A549 (cell line): ENCODE measurements at regions not wholly inside any gene's neighbourhood (a gene's known extent, or its start where the extent isn't known, plus 50 kb on each side); places are given as distances from the start of the nearest gene placed in this dataset.

Experiments used
- BHLHE40 ChIP-seq: IDR thresholded peaks from 2 replicates; pipeline ENCODE4 v1.6.1; 2012; ENCODE audit warnings: low read depth, low read length, inconsistent platforms
- CTCF ChIP-seq: fragments of >200 bp; sonication (Bioruptor Twin); formaldehyde crosslinking; IDR thresholded peaks from 3 replicates; pipeline ENCODE4 v1.5.1; 2016
- EP300 ChIP-seq, 2 experiments: fragments of >200 bp; sonication (Bioruptor Twin); formaldehyde crosslinking; IDR thresholded peaks; 2 replicates in 1 of 2; 3 replicates in 1 of 2; pipeline ENCODE4 v1.6.1; 2016 to 2017
- ESRRA ChIP-seq: fragments of 150-350 bp; IDR thresholded peaks from 2 replicates; pipeline ENCODE4 v1.6.1; 2014; ENCODE audit warnings: mild to moderate bottlenecking, low read length, borderline replicate concordance
- JUN ChIP-seq, 2 experiments: fragments of >200 bp; sonication (Bioruptor Twin); formaldehyde crosslinking; IDR thresholded peaks; 2 replicates in 1 of 2; 3 replicates in 1 of 2; pipeline ENCODE4 v1.6.1; 2016 to 2017
- MAX ChIP-seq: IDR thresholded peaks from 2 replicates; pipeline ENCODE4 v1.6.1; 2012
- POLR2A ChIP-seq: IDR thresholded peaks from 2 replicates; pipeline ENCODE4 v1.6.1; 2012; ENCODE audit warnings: mild to moderate bottlenecking, low read length

GRCh38 chr5:104295991-104296390 is 733.4 kb upstream of the NUDT12 start:
- TF ChIP-seq MAX (no peak), CTCF (no peak), POLR2A (no peak), JUN (IDR thresholded peaks at IDR 0.05) (no peak), EP300 (IDR thresholded peaks at IDR 0.05) (no peak), BHLHE40 (no peak), ESRRA (no peak)
